GM19043 (cell line): ENCODE measurements at regions not wholly inside any gene's neighbourhood (a gene's known extent, or its start where the extent isn't known, plus 50 kb on each side); places are given as distances from the start of the nearest gene placed in this dataset.
"Not testable (repeated sequence)": the region's sequence is repeated elsewhere in the genome, so short reads cannot be mapped to it uniquely, and the experiment has no call there.

ENCODE experiments used
- ATAC-seq: cut with Tn5 transposase; IDR thresholded peaks from one replicate; pipeline ENCODE4 v1.9.1; 2021; ENCODE audit warnings: low read depth; ENCODE audit not compliant: unreplicated experiment

DNA sequence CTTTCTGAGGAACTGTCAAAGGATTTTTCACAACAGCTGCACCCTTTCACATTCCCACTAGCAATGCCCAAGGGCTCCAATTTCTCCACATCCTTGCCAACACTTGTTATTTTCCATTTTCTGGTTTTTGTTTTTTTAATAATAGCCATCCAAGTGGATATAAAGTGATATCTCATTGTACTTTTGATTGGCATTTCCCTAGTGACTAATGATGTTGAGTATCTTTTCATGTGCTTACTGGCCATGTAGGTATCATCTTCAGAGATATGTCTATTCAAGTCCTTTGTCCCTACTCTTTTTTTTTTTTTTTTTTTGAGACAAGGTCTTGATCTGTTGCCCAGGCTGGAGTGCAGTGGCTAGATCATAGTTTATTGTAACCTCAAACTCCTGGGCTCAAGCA is 115.8 kb upstream of the HAND1 start:
- no peak for ATAC-seq

DNA sequence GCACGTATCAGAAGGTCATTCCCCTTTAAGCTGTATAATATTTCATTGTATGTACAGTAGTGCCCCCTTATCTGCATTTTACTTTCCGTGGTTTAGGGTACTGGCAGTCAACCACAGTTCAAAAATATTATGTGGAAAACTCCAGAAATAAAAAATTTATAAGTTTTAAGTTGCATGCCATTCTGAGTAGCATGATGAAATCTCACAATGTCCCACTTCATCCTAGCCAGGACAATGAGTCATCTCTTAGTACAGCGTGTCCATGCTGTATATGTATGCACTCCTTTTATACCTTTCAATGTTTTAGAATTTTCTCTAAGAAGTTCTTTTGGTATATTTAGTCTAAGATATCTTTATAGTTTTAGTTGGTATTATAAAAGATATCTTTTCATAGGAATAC is 115.0 kb upstream of the HAND1 start:
- no peak for ATAC-seq

DNA sequence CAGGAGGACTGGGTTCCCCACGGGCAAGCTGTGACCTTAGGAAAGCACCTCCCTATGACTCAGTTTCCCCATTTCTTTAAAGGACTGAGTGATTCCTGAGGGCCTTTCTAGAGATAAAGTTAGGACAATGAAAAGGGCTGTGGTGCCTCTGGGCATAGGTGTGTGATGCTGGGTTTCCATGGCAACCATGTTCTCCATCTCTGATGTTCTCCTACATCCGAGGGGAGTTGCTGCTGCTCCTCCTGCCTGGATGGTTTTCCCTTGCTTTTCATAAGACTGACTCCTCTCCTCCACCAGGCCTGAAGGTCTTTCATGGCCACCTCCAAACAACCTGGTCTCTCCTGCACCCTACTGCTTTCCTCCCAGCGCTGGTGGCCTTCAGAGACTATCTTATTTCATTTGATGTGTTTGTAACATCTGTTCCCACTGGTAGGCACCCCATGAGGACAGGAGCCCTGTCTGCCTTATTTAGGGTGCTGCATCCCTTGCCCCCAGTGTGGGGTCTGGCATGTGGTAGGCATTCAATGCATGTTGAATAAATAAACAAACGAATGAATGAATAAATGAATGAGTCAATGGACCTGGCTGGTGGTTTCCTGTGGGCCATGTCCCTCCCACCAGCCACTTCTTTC is 112.2 kb upstream of the HAND1 start:
- no peak for ATAC-seq

DNA sequence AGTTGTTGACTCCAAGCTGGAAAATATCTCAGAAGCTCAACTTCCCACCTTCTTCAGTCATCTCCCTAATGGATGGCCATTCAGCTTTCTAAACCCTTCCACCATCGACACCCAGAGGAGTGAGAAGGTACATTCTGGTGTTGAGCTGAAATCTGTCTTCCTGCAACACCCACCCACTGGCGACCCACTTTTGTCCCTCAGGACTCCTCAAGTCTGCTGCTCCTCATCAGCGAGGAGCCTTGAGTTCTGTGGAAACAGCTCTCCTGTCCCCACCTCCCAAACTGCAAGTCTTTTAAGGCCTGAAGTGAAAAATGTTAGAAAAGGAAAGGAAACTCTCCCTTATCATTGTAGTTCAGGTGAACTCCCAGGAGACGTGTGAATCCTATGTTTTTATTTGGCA is 111.5 kb upstream of the HAND1 start:
- no peak for ATAC-seq

DNA sequence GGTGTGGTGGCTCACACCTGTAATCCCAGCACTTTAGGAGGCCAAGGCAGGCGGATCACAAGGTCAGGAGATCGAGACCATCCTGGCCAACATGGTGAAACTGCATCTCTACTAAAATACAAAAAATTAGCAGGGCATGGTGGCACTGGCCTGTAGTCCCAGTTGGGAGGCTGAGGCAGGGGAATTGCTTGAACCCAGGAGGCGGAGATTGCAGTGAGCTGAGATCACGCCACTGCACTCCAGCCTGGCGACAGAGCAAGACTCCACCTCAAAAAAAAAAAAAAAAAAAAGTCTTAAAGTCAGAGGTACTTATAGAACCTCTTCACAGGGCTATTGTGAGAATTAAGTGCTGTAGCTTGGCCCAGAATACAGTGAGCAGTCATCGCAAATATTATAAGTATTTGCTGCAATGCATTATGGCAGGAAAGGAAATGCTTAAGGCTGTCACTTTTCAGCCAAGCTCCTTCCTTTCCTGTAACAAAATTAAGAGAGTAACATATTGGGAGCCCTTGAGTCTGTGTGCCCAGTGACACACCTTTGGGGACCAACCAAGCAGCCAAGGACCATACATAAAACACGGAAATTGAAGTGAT is 110.9 kb upstream of the HAND1 start:
- ATAC-seq = not testable (repeated sequence)

DNA sequence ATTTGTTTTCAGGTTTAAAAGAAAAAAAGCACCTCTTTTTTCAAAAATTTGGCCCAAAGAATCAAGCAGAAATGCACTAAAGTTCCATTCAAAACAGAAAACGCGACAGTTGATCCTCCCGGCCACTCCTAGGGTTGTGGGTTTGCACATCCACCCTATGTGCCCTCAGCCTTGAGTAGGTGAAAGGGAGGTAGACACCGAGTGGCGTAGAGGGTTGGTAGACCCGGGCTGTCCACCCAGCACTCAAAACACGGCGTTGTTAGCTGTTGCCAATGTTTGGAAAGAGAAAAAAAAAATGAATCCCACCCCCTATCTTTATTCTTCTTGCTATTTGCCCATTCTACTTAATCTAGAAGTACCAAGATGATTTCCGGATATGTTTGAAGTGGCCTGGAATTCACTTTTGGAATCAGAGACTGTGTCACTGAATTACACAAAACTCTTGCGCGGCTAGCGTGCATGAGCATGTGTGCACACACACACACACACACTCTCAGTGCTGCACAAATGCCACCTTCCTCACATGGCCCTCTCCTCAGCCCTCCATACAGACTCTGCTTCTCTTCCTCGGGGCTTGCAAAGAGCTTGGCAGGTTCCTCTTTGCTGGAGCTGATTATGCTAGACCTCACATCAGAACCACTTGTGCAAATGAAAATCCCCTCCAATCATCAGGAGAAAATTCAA is 110.2 kb upstream of the HAND1 start:
- no peak for ATAC-seq

DNA sequence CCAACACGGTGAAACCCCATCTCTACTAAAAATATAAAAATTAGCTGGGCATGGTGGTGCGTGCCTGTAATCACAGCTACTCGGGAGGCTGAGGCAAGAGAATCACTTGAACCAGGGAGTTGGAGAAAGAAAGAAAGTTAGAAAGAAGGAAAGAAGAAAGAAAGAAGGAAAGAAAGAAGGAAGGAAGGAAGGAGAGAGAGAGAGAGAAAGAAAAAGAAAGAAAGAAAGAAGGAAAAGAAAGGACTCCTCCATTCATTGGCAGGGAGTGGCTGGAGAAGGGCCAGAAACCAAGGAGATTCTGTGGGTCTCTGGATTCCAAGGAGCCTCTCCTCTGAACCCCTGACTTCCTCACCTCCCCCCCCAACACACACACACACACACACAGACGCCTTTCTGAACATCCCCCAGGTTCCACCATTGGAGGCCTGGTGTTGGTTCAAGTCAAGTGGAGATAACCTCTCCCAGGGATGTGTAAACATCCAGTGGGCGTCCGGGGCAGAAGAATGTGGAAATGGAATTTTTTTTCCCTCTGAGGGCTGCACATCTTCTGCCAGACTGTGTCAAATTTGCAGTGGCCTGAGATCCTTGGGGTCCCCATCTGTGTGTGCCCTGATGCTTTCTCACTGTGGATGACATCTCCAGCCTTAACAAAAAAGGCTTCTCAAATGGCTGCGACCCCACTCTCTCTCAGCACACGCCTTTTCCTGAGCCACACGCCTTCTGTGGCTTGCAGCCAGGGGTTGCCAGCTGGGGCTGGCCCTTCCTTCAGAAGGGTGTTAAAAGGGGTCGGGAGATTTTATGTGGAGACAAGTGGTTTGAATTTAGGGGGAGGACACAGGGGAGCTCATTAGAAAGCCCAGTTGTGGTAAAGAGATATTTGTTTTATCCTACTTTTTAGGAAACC is 109.3 kb upstream of the HAND1 start:
- ATAC-seq = no peak

DNA sequence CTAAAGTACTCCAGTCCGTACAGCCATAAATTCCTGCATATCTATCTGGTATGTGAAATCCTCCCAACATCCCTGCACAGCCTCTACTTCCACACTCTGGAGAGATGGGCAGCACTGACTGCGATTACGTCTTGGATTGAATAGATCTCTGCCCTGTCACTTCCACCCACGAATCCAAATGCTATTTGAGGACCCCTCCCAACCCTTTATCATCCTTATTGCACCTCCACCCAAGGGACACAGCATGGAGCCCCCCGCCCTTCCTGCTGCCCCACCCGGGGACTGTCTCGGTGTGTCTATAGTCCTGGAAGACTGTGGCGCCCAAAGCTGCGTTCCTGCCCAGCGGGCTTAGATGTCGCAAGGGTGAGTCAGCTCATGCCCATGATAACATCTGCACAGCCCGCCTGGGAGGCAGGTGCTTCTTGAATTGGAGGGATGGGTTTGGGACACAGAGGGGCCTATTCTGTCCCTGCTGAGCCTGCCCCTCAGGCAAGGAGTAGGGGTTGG is 105.7 kb upstream of the HAND1 start:
- ATAC-seq = no peak

DNA sequence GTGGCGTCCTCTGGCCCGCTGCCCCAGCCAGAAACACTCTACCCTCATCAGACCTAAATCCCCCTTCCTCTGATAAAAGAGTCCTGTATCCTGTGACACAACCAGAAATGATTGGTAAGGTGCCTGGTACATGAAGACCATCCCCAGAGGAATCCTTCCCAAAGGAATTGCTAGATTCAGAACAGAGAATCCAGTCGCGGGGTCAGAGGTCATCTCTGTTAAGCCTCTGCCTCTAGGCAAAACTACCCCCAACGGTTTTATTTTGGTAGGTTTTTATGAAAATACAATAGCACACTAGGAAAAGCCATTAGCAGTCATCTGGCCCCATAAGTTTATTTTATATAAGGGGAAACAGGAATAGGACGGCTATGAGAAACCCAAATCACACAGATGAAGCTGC is 102.4 kb upstream of the HAND1 start:
- ATAC-seq = no peak

DNA sequence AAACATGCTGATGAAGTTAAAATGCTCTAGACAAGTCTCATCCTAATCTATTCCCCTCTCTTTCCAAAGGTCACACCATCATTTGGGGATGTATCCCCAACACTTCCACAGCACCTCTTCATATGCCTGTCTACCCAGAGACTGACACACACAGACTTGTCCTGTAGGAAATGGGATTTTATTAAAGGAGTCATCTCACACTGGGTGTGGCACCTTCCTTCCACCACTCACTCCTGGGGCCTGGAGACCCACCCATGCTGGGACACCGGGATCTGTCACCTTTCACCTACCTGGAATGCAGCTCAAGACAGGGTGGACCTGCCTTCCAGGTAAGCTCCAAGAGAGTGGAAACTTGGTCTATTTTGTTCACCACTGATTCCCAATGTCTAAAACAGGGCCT is 99.4 kb upstream of the HAND1 start:
- no peak for ATAC-seq

DNA sequence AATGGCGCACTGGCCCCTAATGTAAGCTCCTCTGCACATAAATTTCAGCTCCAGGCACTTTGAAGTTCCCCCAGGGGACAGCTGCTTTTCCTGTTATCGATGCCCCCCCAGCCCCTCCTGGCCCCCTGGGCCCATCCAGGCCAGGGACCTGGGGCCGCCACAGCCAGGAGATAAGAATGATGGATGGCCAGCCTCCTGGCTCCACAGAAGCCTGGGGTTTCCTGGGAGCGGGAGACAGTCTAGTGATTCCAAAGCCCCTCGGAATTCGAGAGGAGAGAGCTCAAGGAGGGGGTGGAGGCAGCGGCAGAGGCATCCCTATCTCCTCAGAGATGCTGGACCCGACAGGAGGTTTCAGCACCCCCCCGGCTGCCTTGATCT is 98.4 kb upstream of the HAND1 start:
- ATAC-seq = no peak

DNA sequence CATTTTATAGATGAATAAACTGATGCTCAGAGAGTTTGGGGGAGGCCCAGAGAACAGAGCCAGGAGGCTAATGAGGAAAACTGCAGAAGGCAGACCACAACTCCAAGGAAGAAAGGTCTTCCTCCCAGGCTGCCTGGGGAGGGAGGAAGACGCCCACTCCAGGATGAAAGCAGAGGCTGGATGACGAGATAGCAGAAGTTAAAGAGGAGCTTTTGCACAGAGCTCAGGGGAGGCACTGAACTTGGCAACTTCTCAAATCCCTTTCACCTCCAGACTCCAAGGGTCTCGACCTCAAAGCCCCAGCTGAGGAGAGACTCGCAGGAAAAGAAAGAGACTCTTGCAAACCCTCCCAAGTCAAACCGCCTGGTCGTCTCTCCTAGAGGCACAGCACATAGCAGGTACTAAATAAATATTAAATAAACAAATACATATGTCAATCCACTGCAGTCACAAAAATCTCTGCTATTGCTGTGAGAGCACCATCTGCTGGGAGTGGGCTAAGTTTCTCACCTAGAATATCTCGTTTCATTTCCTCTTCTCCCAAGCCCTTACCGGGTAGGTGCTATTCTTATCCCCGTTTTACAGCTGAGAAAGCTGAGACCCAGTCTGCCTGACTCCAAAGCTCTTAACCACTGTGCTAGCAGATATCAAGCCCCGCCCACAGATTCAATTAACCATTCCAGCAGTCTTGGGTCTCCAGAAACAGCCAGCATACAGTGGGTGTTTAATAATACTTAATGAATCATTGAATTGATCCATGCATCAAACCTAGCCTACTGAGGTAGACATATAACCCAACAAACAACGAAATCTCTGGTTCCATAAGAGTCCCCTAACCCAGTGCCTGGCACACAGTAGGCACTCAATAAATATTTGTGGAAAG is 97.8 kb upstream of the HAND1 start:
- ATAC-seq = peak; percentile 91

DNA sequence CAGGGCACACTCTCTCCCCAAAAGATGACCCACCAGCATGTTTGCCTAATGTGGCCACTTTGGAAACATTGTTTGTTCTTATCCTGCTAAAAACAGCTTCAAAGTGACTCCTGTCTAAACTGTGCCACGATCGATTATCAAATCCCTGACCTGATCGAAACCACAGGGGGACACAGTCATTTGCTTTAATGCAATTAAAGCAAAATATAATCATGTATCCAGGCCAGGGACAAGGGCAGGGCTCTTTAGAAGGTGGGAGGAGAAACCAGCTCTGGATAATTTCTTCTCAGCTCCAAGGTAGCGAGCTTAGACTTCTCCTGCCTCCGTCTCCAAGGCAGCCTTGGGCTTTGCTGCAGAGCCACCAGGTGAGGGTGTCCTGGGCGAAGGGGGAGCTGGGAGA is 95.0 kb upstream of the HAND1 start:
- ATAC-seq = no peak

DNA sequence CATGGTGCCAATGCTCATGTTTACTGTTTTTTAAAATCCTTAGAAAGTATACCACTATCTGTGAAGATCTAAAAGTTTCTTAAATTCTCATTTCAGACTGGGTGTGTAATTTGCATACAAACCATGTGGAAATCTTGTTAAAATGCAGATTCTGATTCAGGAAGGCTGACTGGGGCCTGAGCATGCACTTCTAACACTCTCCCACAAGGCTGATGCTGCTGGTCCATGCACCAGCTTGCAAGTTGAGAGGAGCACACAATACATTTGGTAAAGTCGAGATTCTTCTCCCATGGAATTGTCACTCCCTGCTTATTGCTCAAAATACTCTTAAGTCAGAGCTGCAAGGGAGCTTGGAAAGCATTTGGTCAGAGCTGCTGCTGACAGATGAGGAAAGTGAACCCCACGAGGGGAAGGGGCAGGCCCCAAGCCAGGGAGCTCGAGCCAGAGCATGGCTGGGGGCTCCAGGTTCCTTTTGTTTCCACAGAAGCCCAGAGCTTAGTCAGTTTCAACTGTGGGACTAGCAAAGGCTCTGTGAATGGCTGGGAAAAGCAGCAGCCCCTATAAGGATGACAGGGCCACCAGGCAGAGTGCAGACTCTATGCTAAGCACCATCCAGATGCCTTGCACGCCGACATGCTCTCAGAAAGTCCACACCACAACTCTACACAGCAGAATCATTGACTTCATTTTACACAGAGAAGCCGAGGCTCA is 93.5 kb upstream of the HAND1 start:
- no peak for ATAC-seq

DNA sequence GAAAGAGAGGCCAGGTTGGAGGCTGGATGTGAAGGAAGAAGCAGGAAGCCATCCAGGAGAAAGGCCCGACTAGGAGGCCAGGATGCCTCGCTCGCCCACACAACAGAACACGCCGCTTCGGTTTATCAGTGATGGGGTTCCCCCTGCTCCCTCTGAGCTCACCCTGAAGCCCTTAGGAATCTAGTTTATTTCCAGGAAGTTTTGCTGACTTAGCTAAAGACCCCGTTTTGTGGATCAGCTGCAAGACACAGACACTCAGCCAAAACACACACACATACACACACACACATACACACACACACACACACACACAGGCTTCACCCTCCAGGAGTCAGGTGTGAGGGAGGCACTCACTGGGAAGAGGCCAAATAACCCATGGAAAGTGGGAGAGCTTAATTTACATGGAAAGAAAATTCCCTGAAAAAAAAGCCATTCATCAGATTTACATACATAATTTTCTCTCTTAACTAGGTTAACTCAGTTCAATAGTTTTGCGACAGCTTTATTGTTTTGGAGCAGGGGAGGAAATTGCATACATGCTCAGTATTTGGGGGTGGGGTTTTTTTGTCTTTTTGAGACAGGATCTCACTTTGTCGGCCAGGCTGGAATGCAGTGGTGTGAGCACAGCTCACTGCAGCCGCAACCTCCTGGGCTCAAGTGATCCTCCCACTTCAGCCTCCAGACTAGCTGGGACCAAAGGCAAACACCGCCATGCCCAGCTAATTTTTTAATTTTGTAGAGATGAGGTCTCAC is 92.7 kb upstream of the HAND1 start:
- ATAC-seq = no peak

DNA sequence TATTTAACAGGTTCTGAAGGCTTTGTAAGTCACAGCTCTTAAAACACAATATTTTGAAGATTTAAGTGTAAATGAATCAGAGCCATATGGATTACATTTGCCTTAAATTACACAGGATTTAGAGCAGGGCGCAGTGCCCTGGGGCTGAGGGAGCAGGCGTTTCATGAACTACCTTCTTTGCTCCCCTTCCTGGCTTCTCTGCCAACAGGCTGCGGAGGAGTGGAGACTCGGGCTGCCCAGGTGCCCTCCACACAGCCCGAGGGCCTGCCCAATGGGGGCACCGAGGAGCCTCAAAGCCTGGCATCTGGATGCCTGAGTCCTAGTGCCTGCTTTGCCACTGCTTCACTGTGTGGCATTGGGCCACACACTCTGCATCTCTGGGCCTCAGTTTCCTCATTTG is 90.6 kb upstream of the HAND1 start:
- ATAC-seq = no peak

DNA sequence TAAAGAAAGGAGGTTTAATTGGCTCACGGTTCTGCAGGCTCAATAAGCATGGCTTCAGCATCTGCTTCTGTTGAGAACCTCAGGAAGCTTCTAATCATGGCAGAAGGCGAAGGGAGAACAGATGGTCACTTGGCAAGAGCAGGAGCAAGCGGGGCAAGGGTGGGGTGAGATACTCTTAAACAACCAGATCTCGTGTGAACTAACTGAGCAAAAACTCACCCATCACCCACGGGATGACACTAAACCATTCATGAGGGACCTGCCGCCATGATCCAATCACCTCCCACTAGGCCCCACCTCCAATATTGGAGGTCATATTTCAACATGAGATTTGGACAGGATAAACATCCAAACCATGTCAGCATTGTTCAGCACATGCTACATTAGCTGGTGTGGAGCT is 89.1 kb upstream of the HAND1 start:
- no peak for ATAC-seq

DNA sequence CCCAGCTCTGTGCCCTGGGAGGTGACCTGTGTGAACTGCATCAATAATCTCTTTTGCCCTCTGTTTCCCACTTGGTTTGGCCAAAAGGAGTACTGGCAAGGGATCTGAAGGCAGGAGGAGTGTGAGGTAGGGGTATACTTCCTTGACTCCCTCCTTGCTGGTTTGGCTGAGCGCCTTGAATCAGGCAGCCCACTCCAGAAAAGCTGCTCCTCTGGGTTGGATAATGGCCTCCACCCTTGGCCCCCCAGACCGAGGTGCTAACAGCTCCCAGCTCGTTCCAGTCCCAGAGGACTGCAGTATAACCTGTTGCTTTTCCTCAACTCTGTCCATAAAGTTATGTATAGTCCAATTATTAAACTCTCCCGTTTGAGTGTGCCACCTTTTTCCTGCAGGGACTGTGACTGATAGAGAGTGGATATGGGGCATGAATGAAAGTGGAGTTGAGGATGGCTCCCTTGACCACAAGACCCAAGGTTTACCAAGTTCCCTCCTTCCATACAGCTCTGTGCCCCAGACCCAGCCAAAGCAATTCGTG is 88.2 kb upstream of the HAND1 start:
- no peak for ATAC-seq

DNA sequence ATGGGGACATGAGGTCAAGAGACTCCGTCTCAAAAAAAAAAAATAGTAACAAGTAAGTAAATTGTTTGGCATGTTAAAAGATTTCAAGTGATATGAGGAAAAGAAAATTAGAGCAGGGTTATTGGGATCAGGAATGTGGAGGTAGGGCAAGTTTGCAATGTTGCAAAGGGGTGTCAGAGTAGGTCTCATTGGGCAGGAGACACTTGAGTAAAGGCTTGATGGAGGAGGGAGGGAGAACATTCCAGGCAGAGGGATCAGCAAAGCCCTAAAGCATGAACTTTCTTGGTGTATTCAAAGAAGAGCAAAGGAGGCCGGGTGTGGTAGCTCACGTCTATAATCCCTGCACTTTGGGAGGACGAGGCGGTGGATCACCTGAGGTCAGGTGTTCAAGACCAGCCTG is 87.1 kb upstream of the HAND1 start:
- no peak for ATAC-seq
